ENCODE measurements at regions not wholly inside any gene's neighbourhood (a gene's known extent, or its start where the extent isn't known, plus 50 kb on each side); places are given as distances from the start of the nearest gene placed in this dataset.

DNA sequence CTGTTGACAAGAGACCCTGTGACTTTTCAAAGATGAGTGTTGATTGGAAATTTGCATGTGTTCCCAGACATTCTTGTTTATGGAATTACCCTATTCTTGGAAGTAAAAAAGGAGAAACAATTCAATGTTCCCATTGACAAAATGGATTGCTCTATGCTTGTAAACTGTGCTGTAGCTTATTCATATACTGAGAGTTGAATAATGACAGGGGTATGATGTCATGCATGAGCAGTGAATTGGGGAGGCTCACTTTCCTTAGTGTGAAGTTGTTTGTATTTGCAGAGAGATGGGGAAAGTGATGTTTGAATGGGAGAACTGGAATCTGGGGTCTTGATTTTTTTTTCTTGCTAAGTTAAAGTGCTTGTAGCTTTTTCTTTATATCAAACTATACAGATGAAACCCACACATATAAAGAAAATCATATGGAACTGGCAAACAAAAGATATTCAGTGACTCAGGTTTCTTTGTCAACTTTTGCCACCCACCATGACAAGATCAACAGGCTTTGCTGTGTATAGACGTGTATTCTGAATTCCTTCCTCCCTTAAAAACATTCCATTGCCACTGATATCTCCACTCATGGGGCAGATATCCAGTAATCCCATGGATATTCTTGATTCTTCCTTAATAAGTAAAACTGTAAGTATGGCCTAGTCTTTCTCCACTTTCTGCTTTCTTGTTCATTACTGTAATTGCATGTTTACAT is 97.8 kb upstream of the JAG1 start:
- DNase-seq: no peak

DNA sequence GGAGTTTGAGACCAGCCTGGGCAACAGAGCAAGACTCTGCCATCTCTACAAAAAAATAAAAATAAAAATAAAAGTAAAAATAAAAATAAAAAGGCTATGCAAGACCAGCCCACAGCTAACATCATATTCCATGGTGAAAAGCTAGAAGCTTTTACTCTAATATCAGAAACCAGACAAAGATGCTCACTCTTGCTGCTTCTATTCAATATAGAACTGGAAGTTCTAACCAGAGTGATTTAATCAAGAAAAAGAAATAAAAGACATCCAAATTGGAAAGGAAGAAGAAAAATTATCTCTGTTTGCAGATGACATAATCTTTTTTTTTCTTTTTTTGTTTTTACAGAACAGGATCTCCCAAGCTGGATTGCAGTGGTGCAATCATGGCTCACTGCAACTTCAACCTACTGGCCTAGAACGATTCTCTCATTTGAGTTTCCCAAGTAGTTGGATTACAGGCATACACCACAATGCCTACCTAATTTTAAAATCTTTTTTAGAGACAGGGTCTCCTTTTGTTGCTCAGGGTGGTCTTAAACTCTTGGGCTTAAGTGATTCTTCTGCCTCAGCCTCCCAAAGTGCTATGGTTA is 100.7 kb upstream of the JAG1 start:
- DNase-seq: no peak

DNA sequence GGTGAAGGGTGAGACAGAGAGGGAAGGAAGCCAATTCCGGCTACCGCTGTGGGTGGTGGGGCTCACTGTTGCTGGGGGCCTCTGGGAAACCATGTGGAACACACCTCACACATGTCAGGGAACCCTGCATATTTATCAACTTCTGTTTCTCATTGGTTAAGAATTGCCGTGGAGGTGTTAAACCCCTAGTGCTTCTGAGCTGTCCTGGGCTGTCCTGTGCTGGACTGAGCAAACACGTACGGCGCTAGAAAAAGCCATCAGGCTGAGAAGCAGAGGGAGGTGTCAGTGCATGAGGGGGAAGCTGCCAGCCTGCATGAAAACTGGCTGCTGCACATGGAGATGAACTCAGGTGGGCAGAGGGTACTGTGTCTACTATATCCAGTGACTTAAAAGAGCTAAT is 103.9 kb upstream of the JAG1 start:
- no peak for DNase-seq

DNA sequence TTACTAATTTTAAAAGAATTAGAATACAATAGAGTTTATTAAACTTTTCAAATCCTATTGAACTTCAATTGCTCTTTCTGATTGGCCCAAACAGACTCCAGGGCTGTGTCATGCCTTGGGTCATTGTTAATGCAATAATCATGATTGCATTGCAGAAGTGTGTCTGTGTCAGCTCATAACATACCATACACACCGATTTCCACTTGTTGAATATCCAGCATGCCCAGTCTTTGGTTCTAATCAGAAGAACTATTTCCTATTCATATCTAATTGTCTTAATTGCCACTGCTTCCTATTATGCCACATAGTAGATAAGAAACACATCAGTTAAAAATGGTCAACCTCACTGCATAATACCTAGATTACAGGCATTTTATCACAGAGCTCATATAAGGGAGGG is 106.1 kb upstream of the JAG1 start:
- DNase-seq: no peak

DNA sequence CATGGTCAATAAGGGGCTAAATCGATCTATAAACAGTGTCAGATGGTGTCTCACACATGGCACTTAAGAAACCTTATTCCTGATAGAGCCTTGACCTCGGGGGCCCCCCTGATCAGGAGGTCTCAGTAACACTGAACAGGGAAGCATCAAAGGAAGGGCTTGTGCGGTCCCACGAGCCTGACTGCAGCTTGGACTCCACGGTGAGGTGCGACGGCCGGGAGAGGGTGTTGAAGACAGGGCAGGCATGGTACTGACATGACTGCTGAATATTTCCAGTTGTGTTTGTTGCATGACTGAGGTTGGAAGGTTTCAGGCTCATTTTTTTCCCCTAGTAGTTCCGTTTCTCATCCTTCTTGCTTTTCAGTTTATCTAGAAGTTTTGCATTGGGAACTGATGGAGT is 107.1 kb upstream of the JAG1 start:
- no peak for DNase-seq

DNA sequence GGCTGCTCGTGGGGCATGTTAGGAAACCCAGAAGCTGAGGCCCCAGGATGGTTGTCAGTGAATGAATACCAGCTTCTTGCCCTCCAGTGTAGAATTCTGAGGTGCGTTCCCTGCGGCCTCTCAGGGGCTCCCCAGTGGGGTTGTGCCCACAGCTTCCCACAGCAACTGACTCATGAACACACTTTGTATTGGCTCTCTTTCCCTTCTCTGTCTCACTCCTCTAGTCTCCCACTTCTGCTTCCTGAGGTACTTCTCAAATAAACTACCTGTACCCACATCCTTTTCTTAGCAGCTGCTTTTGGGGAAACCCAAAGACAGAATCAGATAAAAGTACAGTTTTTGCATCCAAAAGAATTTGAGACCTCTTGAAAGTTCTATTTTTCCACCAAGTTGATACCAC is 107.7 kb upstream of the JAG1 start:
- DNase-seq: no peak

DNA sequence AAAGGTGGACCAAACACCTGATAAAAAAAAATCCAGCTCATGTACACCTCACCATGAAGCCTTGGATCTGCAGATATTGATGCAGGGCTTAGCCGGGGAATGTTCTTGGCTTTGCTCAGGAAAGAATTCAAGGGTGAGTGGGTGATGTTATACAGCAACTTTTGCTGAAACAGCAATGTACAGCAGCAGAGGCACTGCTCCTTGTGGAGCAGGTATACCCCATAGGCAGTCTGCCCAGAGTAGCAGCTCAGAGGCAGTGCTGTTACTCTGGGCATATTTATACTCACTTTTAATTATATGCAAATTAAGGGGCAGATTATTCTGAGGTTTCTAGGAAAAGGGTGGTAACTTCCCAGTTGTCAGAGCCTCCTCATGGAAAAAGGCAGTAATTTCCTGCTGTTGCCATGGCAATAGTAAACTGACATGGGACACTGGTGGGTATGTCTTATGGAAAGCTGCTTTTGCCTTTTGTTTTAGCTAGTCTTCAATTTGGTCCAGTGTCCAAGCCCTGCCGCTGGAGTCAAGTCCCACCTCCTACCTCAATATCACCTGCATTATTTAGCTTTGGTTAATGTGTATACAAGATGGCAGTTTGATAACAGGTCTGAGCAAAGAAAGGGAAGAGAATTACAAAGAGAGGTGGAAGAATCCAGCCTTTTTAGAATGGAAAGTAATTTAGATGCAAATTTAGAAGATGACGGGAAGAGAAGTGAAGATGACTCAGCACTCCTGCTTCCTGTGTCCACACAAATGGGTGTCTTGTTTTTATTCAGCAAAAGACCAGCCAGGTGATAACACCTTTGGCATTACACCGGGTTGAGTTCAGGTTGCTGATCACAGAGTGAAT is 110.1 kb upstream of the JAG1 start:
- no peak for DNase-seq

DNA sequence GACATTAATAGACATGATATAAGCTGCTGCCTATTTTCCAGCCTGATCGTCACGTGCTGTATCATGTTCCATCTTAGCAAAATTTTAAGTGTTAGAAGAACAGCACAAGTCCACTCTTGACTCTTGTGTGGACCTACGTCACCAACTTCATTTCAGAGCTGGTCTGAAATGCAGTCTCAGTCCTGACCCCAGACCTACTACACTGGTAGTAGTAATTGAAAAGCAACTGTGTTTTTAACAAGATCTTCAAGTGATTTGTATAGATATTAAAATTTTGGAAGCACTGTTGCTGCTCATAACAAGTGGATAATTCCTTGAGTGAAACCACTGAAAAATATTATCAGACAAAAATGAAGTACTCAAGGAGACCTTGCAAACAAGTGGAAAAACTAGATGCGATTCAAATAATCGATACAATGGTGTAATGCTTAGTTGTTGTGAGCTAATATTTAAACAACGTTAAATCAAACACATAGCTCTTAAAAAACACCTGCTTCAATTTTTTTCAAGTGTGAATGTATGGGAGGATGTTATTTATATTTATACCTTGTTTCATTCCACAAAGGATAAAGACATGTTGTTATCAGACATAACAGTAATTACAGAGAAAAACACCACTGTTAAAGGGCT is 110.9 kb upstream of the JAG1 start:
- DNase-seq: no peak

DNA sequence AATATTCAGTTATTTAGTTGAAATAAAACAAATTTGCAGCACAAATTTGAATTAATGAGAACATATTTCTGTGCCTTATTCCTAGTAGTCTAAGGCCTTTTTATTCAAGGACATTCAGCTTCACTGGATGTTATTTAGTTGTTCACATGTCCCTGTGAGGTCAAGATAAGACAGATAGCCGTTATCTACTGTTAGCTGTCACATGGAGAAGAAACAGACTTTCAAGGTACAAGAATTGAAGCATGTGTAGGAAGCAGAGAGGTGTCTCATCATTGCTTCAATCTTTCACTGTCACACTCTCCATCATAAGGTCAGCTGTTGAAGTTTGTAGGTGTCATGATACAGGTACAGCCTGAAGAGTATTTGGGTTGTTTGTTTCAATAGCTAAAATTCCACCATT is 112.9 kb upstream of the JAG1 start:
- DNase-seq: no peak

DNA sequence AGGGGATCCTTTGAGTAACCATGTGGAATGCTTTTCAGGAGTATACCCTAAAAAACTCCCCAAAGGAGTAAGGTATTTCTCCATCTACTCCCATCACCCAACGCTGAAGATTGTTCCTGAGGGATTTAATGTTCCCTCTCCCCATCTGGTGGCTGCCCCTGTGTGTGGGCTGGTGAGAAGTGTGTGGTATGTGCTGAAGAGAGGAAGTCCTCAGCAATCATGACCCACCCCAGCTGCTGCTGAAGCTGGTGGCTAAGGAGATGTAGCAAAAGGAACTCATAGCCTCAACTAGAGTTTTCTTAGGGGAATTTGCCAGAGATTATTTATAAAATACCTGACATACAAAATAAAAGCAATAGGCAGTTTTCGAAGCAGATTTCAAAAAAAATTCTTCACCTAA is 114.3 kb upstream of the JAG1 start:
- no peak for DNase-seq

DNA sequence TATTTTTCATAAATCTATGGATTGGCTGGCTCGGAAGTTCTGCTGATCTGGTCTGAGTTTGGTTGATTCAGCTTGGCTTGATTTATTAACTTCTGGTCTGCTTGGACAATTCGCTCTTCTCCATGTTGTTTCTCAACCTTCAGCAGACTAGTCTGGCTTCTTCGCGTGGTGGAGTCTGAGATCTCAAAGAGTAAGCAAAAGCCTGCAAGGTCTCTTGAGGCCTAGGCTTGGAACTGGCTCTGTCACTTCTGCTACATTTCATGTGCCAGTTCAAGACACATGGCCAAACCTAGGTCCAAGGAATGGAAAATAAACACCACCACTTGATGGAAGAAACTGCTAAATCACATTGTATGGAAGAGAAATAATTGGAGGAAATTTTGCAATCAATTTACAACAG is 115.1 kb upstream of the JAG1 start:
- DNase-seq: no peak

DNA sequence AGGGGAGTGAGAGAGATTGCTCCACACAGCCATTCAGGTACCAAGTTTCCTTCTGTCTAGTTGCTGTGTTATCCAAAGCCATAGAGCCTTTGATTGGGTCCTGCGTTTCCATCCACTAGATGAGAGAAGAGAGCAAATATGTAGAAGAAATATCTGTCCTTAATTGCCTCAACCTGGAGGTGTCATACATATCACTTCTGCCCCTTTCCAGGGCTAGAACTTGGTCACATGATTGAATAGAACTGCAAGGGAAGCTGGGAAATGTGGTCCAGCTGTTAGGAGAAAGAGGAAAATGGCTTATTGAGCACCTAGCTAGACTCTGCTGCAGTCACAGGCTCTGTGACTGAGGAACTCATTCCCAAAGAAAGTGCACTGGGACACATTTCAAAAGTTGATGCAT is 115.6 kb upstream of the JAG1 start:
- no peak for DNase-seq

DNA sequence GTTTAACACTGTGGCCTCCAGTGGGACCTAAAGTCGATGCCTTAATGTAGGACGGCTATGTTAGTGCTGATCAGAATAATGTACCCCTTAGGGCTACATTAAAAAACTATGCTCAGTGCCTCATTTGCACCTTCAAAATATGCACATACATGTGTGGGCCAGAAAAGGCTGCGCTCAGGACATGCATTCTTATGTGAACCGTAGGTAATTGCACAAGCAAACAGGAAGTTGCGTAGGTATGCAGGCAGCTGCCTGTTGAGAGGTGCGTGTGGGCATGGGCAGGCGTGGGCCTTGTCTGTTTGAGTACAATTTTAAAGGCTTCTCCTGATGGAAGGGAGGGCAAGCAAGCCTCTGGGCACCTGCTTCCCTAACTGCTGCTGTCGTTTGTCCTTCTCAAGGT is 116.2 kb upstream of the JAG1 start:
- DNase-seq: no peak

DNA sequence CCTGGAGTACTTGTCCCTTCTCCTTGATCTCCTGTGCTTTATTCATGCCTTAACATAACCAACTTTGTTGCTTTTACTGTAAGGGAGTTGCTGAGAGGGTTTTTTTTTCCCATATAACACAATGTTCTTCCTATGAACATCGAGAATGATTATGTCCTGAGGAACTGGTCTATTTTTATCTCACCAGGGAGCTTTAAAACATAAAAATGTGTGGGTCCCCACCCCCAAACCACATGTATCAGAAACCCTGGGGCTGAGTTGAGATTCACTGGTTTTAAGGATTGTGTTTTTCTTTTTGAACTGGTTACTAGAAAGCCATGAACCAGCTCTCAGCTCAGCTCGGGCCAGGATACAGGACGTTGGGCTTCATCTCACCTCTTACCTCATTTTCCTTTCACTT is 118.5 kb upstream of the JAG1 start:
- no peak for DNase-seq

DNA sequence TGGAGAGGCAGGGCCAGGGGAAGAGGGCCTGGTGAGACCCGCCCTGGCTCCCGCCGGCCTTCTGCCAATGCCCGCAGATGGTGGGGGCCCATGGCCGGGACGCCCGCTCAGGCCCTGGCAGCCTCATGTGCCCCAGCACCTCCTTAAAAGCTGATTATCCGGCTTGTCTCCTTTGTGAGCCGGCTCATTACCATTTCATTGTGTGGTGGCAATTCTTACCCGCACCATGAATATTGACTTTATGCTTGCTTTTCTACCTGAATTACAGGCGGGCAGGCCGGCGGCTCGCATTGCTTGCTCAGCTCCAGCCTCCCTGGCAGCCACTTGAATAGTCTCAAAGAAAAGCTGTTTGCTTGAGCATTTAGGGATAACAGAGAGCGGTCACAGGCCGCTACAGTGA is 120.0 kb upstream of the JAG1 start:
- no peak for DNase-seq

DNA sequence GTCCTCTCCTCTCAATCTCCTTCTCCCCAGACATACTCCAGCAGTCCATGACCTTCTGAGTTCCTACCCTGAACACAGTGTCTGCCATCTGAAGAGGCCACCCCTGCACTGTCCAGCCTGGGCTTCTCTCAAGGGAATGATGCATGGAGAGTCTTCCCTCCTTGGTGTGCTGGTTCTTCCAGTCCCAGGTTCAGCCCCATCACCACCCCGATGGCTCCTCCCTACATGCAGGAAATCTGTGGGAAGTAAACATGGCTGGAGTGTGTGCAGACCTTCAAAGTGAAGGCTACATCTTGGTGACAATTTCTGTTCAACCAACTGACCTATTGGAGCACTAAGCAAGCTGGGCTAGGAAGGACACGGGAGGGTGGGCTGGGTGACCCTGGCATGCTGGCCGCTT is 121.0 kb upstream of the JAG1 start:
- no peak for DNase-seq

DNA sequence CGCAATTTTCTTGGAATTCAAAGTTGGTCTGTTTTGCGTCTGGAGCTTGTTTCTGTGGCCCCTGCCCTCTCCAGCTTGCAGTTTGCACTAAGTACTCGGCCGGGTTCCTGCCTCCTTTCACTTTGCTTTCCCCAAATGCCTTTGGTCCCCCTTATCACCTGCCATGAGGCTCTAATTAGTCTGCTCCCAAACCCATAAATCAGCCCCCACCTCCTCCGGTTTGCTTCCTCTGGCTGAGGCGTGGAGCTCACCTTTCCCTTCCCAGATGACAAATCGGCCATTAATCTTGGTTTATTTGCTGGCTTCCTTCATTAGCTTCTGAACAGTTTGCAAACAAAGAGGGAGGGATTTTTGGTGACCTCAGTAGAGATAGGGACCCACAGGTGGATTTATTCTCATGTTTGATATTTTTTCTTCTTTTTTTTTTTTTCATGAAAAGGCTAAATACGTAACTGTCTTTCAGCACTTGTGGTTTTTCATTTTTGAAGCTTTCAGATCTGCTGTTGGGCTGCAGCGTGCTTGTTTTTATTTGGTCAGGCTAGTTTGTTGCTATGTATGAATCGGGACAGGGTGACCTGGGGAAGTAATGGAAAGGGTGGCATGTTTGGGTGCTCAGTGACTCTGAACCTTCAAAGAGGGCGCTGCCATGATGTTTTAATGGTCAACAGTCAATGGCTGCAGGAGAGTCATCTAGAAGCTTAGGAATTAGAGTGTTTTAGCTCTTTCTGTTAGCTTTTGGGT is 121.7 kb upstream of the JAG1 start:
- DNase-seq: no peak

DNA sequence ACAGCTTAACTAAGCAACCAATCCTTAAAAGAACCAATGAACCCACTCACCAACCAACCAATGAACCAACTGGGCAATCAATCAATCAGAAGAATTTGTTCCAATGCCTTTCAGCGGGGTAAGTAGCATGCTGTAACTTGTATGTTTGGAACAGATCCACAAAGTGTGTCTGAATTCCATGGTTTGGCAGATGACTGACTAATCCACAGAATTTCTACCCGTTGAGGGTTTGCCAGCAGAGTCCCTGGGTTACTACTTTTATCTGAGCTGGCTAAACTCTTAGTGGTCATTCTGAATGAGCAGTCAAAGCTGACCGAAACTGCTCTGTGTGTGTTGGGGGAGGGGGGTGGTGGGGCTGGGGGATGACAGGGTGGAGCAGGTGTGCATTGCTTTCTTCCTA is 125.0 kb upstream of the JAG1 start:
- DNase-seq: no peak

DNA sequence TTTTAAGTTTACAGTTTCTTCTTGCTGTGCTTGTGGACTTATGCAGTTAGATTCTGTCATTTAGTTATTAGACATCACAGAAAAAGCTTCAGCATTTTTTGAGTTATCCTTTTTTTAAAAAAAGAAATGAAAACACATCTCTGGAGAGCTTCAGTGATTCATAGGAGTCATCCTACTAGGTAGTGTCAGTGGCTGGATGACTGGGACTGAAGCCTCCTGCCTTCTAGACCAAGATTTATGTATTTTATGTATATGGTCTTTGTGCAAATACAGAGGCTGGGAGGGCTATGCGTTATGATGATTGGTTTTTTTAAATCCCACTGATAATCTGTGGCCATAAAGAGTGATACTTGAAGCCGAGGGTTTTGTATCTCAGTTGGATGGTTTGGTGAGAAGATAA is 125.9 kb upstream of the JAG1 start:
- no peak for DNase-seq

DNA sequence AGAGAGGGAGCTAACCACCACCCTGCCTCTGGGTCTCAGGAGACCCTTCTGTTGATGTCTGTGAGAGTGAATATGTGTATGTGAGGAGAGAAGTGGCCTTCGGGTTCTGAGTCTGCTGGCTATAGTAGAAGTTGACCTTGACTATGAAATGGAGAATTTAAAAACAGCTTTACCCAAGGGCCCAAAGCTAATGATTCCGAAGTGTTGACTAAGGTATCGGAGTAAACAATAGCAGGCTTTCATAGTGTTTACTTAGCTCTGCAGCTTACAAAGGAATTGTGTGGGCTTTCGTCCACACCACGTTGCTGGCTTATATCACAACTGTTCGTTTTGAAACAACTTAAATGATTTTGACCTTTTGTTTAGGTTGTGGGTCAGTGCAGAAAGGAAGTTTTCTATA is 126.5 kb upstream of the JAG1 start:
- no peak for DNase-seq

DNA sequence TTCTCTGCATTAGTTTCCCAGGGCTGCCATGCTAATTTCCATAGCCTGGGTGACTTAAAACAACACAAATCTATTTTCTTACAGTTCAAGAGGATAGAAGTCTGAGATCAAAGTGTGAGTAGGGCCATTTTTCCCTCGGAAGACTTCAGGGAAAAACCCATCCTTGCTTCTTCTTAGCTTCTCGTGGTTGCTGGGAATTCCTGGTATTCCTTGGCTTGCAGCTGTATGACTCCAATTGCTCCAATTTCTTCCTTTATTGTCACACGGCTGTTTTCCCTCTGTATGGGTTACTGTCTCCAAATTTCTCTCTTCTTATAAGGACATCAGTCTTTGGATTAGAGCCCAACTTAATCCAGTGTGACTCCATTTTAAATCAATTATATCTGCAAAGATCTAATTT is 128.4 kb upstream of the JAG1 start:
- DNase-seq: no peak

DNA sequence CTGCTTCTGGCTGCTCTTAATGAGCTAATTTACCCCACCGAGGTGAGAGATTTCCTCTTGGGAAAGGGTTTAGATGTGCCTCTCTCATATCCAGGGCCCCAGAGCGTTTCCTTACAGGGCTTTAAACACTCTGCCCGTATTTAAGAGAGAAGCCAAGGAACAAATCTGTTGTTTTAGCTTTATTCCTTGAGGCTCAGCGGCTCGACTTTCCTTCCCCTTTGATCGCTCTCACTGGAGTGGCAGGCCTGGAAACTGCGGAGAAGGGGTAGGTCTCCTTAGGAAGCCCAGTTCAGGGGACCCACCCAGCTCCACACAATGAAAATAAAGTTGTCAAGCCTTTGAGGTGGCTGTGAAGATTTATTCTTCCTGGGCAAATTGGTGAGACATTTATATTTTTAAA is 132.0 kb upstream of the JAG1 start:
- no peak for DNase-seq

DNA sequence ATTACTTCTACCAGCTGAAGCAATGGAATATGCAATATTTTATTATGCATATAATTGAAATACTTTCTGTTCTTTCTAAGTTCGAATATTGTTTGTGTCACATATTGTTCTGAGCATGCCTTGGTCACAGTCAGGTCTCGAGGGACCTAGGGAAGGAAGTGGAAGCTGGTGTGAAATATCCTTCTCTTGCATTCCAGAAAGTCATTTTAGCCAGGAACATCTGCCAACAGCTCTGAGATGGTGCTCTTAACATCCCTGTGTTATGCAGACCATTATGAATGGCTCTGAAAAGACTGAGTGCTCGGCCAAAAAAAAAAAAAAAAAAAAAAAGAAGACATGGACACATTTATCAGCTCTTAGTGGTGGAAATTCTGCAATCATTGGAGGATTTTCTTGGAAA is 132.7 kb upstream of the JAG1 start:
- no peak for DNase-seq
